Lower leg skin (tissue), 4 donors: ENCODE measurements at regions not wholly inside any gene's neighbourhood (a gene's known extent, or its start where the extent isn't known, plus 50 kb on each side); places are given as distances from the start of the nearest gene placed in this dataset.

Source experiments
- DNase-seq, 2 donors: peaks; one replicate each; pipeline ENCODE4 v3.0.0-alpha.2; 2019; ENCODE audit warnings: low spot score in 2 of 2
- H3K4me3 ChIP-seq: fragments of 200-600 bp; sonication (generic); 2 replicates; pipeline ENCODE4 v1.5.1; 2017; ENCODE audit warnings: mild to moderate bottlenecking, low read depth; ENCODE audit not compliant: poor library complexity, severe bottlenecking
- POLR2A ChIP-seq, 2 donors: fragments of 450-650 bp; IDR thresholded peaks; one replicate each; pipeline ENCODE4 v1.6.1; 2016 to 2017; ENCODE audit warnings: antibody characterized with exemption in 2 of 2, mild to moderate bottlenecking in 1 of 2, moderate library complexity in 1 of 2
- WGBS, 2 donors: methylation state at CpG; one replicate each; pipeline ENCODE4 v1.1.5; 2018; 5-methylcytosine and 5-hydroxymethylcytosine counted together
- intact Hi-C: fragments of 100-400 bp; cut with DNase I; formaldehyde crosslinking; loops from one replicate; pipeline ENCODE4 v1.15.0; 2023; ENCODE audit warnings: low total_unique reads
- TF ChIP-seq, protein P1 (sequence below), 3 donors: fragments of 450-650 bp; IDR thresholded peaks; one replicate each; pipeline ENCODE4 v1.5.1; 2016; ENCODE audit warnings: antibody characterized with exemption in 3 of 3, mild to moderate bottlenecking in 3 of 3, moderate library complexity in 2 of 3

DNA sequence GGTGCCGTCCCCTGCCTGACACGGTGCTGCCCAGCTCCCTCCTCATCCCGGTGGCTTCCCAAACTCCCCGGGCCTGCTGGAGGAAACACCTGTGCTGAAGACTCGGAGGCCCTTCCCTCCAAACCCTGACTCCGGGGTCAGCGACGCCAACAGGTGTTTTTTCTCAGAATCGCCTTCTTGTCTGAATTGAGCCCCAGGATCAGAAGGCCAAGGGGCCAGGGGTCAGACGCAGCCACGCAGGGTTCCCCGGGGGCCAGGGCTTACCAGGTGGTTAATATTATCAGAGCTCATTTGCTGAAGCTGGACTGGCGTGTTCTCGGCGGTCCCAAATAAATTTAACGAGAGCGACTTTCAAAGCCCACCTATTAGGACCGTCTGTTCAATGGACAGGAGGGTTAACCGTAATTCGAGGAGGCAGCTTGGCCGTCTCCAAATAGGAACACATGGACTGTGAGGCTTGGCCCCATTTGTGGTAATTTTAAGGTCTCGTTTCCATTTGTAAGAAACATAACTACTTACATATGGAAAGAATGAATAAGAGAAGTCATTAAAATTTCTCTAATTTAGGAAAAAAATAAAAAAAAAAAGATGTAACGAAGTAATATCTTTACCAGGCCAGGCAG, 239.3 kb downstream of the CRLF2 start:
- WGBS, 2 donors, result 22 to 37% methylated on average over 20 to 23 of the region's 23 CpGs
- no peak for TF ChIP-seq POLR2A (IDR thresholded peaks at IDR 0.05)
- TF ChIP-seq, protein P1, sequence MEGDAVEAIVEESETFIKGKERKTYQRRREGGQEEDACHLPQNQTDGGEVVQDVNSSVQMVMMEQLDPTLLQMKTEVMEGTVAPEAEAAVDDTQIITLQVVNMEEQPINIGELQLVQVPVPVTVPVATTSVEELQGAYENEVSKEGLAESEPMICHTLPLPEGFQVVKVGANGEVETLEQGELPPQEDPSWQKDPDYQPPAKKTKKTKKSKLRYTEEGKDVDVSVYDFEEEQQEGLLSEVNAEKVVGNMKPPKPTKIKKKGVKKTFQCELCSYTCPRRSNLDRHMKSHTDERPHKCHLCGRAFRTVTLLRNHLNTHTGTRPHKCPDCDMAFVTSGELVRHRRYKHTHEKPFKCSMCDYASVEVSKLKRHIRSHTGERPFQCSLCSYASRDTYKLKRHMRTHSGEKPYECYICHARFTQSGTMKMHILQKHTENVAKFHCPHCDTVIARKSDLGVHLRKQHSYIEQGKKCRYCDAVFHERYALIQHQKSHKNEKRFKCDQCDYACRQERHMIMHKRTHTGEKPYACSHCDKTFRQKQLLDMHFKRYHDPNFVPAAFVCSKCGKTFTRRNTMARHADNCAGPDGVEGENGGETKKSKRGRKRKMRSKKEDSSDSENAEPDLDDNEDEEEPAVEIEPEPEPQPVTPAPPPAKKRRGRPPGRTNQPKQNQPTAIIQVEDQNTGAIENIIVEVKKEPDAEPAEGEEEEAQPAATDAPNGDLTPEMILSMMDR (IDR thresholded peaks at IDR 0.05), result no peak
- DNase-seq, result peak in 1 of 2 donors; percentile 82
- intact Hi-C loops, result no loop called here
- no peak overlapping the region for H3K4me3 ChIP-seq

DNA sequence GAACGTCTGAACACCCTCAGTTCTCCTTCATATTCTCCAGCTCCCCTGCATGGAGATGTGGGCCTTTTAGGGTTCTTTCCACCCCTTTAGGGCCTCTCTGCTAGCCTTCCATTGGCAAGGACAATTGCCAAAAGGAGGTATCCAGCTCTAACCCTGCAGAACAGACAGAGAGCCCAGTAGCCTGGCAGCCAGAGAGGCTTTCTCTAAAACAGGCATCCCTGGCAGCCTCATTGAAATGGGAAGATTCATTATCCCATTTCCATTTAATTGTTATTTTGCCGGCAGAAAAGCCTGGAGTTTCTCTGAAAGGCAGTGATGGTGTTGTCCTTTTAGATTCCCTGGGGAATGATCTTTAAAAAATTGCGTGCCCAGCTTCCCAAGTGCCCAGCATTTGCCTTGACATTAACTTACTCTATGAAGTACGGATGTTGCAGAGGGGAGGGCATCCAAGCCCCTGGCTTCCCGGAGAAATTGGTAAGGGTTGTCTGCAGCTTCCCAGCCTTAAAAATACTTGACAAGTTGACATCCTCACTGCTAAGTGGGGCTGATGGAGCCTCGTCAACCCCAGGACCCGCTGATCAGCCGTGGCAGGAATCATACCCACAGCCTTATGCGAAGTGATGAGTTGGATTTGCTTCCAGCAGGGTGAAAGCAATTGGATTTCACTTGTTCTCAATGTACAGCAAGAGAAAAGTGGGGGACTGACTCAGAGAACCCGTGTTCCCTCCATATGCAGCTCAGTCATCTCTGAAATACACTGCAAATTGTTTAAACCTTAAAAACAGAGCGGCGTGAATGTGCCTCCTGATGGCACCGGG, 244.1 kb downstream of the CRLF2 start:
- no peak for TF ChIP-seq POLR2A (IDR thresholded peaks at IDR 0.05)
- TF ChIP-seq, protein P1 (IDR thresholded peaks at IDR 0.05), result no peak
- 56 to 57% methylated on average over 13 of the region's 13 CpGs for whole genome bisulfite sequencing, 2 donors
- no peak overlapping the region for H3K4me3 ChIP-seq
- DNase-seq, result peak in 1 of 2 donors; percentile 62
- intact Hi-C loops, result no loop called here

DNA sequence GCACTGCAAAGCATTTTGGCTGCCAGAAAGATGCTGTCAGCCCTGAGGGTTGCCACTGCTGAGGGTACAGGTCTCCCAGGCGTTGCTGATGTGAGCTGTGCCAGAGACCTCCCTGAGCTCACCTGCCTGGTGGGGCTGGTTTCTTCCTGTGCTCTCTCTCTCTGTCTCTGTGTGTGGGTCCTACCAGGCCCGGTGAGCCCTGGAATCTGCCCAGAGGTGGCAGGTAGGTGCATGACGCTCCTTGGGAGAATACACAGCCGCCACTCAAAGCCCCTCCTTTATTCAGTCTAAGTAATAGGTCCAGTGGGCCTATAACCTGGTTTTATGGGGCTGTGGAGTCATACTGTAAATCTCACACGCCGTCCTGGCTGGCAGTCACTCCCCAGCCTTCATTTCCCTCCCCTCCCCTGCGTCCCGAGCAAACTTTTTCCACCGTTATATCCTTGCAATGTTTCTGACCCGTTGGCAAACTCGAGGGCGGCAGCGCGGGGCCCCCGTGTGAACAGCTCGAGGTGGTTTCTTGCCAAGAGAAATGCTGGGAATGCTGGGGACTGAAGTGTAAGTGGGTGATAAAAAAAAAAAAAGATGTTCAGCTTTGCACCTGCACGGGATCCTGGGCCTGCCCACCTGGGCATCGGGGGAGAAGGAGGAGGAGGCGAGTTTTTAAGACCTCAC, 245.9 kb downstream of the CRLF2 start:
- WGBS, 2 donors, result 50 to 51% methylated on average over 19 of the region's 19 CpGs
- intact Hi-C loops, result no loop called here
- no peak overlapping the region for H3K4me3 ChIP-seq
- peak in 1 of 2 donors; percentile 54 for DNase-seq
- TF ChIP-seq, protein P1 (IDR thresholded peaks at IDR 0.05), result no peak
- no peak for TF ChIP-seq POLR2A (IDR thresholded peaks at IDR 0.05)

DNA sequence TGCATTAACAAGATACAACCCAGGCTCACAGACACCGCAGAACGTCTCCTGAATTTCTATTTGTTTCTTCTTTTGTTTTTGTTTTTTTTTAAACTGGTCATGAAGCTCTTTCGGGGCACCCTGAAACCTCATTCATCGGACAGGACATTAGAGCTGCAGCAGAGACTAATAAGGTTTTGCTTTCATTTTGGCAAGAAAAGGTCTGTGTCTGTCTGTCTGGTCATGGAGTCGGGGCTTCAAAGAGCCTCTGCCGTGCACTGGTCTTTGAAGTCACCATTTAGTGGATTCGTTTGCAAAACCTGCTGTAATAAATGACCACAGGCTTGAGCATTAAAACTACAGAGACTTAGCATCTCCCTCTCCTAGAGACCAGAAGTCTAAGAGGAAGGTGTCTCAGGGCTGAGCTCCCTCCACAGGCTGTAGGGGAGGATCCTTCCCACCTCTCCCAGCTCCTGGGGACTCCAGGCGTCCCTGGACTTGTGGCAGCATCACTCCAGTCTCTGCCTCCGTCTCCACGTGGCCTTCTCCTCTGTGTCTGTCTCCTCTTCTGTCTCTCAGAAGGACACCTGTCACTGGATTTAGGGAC, 247.5 kb downstream of the CRLF2 start:
- peak in 1 of 2 donors; percentile 36 for DNase-seq
- H3K4me3 ChIP-seq, result no peak overlapping the region
- 33 to 34% methylated on average over 10 of the region's 10 CpGs for WGBS, 2 donors
- TF ChIP-seq POLR2A (IDR thresholded peaks at IDR 0.05), result no peak
- TF ChIP-seq, protein P1 (IDR thresholded peaks at IDR 0.05), result no peak
- intact Hi-C loops, result no loop called here

DNA sequence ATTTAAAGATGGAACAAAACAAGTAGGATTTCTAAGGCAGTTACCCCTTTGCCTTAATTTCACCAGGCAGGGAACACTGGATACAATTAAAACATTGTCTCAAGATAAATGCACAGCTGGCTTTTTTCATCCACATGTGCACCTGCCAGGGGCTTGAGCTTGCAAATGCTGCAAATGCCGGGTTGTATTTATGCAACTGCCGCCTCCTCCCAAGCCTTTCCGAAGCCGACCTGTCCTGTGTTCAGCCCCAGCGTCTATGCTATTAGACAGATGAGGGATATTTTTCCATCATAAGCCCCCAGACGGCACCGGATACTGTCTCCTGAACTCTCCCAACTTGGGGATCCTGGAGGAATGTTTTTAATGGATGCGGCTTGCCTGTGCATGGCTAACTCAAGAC, 251.6 kb downstream of the CRLF2 start:
- peak in 1 of 2 donors; percentile 69 for DNase-seq
- intact Hi-C loops, result no loop called here
- WGBS, 2 donors, result 48 to 50% methylated on average over 8 of the region's 8 CpGs

More for the DNA sequence above, 251.6 kb downstream of the CRLF2 start:
- no peak for TF ChIP-seq POLR2A (IDR thresholded peaks at IDR 0.05)
- TF ChIP-seq, protein P1 (IDR thresholded peaks at IDR 0.05), result no peak
- no peak overlapping the region for H3K4me3 ChIP-seq
